ENCODE measurements at regions not wholly inside any gene's neighbourhood (a gene's known extent, or its start where the extent isn't known, plus 50 kb on each side); places are given as distances from the start of the nearest gene placed in this dataset.

- Mint-ChIP-seq H3K27ac (no peak overlapping the region), H3K4me3 (no peak overlapping the region), H3K36me3 (no peaks in the 10 kb centered on the region), H3K4me1 (no peaks in the 10 kb centered on the region), H3K9me3 (no peaks in the 10 kb centered on the region), H3K27me3 (ENCODE audit: low read depth in 2 of 2) (no peaks in the 10 kb centered on the region)
- H3K4me1 ChIP-seq (ENCODE audit: control insufficient read depth, insufficient read depth, low read length), result no peaks in the 10 kb centered on the region
- no peaks in the 10 kb centered on the region for H3K9me3 ChIP-seq (ENCODE audit: control insufficient read depth, insufficient read depth, low read length)
- no peak for DNase-seq
- 70% methylated on average over 4 of the region's 4 CpGs for WGBS (ENCODE audit: insufficient coverage)
- no peaks in the 10 kb centered on the region for H3K27me3 ChIP-seq (ENCODE audit: control insufficient read depth, insufficient read depth, low read length)
- H3K36me3 ChIP-seq (ENCODE audit: control insufficient read depth, insufficient read depth, low read length), result no peaks in the 10 kb centered on the region
- no peak for ATAC-seq
- no peak overlapping the region for H3K27ac ChIP-seq (ENCODE audit: low read length)
- intact Hi-C loops (cut with micrococcal nuclease), result no loop called here
- no peak overlapping the region for H3K4me3 ChIP-seq (ENCODE audit: low read length)
- TF ChIP-seq, protein P1, sequence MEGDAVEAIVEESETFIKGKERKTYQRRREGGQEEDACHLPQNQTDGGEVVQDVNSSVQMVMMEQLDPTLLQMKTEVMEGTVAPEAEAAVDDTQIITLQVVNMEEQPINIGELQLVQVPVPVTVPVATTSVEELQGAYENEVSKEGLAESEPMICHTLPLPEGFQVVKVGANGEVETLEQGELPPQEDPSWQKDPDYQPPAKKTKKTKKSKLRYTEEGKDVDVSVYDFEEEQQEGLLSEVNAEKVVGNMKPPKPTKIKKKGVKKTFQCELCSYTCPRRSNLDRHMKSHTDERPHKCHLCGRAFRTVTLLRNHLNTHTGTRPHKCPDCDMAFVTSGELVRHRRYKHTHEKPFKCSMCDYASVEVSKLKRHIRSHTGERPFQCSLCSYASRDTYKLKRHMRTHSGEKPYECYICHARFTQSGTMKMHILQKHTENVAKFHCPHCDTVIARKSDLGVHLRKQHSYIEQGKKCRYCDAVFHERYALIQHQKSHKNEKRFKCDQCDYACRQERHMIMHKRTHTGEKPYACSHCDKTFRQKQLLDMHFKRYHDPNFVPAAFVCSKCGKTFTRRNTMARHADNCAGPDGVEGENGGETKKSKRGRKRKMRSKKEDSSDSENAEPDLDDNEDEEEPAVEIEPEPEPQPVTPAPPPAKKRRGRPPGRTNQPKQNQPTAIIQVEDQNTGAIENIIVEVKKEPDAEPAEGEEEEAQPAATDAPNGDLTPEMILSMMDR (IDR thresholded peaks at IDR 0.05), result no peak
Measured at GRCh38 chr13:26954976-26955375, 194.4 kb upstream of the GPR12 start.

GRCh38 chr13:26953291-26953690, 192.7 kb upstream of the GPR12 start:
- Mint-ChIP-seq H3K9me3 (no peaks in the 10 kb centered on the region), H3K27me3 (ENCODE audit: low read depth in 2 of 2) (no peaks in the 10 kb centered on the region), H3K4me1 (no peaks in the 10 kb centered on the region), H3K4me3 (no peak overlapping the region), H3K36me3 (no peaks in the 10 kb centered on the region), H3K27ac (no peak overlapping the region)
- 88% methylated on average over 3 of the region's 5 CpGs for WGBS (ENCODE audit: insufficient coverage)
- ATAC-seq (no peak), DNase-seq (no peak)
- Histone ChIP-seq H3K4me1 (ENCODE audit: control insufficient read depth, insufficient read depth, low read length) (no peaks in the 10 kb centered on the region), H3K27me3 (ENCODE audit: control insufficient read depth, insufficient read depth, low read length) (no peaks in the 10 kb centered on the region), H3K9me3 (ENCODE audit: control insufficient read depth, insufficient read depth, low read length) (no peaks in the 10 kb centered on the region), H3K36me3 (ENCODE audit: control insufficient read depth, insufficient read depth, low read length) (no peaks in the 10 kb centered on the region), H3K4me3 (ENCODE audit: low read length) (no peak overlapping the region), H3K27ac (ENCODE audit: low read length) (no peak overlapping the region)
- TF ChIP-seq, protein P1 (IDR thresholded peaks at IDR 0.05), result no peak
- intact Hi-C loops (cut with micrococcal nuclease), result no loop called here

DNA sequence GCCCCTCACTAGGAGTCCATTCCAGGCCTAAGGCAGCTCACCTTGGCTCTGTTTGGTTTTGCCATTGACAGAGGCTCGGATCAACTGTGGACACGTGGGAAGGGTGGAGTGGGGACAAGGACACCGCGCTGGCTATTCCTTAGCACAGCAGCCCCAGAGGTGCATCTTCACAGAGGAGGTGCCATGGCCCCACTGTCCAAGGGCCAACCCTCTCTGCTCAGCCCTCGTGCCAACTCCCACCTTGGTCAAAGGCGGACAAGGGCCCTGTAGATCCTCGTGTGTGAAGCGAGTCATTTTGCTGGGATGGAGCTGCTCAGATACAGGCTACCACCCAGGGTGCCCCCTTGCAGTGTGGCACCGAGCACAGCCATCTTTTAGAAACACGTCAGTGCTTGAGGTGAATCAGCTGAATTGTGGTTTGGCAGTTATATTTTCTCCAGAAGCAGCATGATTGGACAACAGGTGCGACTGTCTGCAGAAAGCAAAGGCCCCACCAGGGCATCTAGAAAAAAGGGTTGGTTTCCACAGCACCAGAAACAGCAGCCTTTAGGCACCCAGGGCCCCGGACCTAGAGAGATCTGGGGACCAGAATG, 192.1 kb upstream of the GPR12 start:
- no peak for DNase-seq

More for the DNA sequence above, 192.1 kb upstream of the GPR12 start:
- TF ChIP-seq, protein P1 (IDR thresholded peaks at IDR 0.05), result no peak
- Histone ChIP-seq H3K27me3 (ENCODE audit: control insufficient read depth, insufficient read depth, low read length) (no peaks in the 10 kb centered on the region), H3K4me3 (ENCODE audit: low read length) (no peak overlapping the region), H3K9me3 (ENCODE audit: control insufficient read depth, insufficient read depth, low read length) (no peaks in the 10 kb centered on the region), H3K4me1 (ENCODE audit: control insufficient read depth, insufficient read depth, low read length) (no peaks in the 10 kb centered on the region), H3K27ac (ENCODE audit: low read length) (no peak overlapping the region), H3K36me3 (ENCODE audit: control insufficient read depth, insufficient read depth, low read length) (no peaks in the 10 kb centered on the region)
- WGBS (ENCODE audit: insufficient coverage), result 66% methylated on average over 12 of the region's 12 CpGs
- intact Hi-C loops (cut with micrococcal nuclease), result no loop called here
- Mint-ChIP-seq H3K27me3 (ENCODE audit: low read depth in 2 of 2) (no peaks in the 10 kb centered on the region), H3K4me3 (no peak overlapping the region), H3K36me3 (no peaks in the 10 kb centered on the region), H3K9me3 (no peaks in the 10 kb centered on the region), H3K4me1 (no peaks in the 10 kb centered on the region), H3K27ac (no peak overlapping the region)
- ATAC-seq, result no peak

Measured in natural killer cell (primary cell).